NOMO-1 (cell line): ENCODE measurements at regions not wholly inside any gene's neighbourhood (a gene's known extent, or its start where the extent isn't known, plus 50 kb on each side); places are given as distances from the start of the nearest gene placed in this dataset.

Experiments used
- DNase-seq, 2 experiments: peaks; one replicate each; lab custom pipeline; 2025; ENCODE audit not compliant: unreplicated experiment in 2 of 2; lab: John Stamatoyannopoulos, UW

DNA sequence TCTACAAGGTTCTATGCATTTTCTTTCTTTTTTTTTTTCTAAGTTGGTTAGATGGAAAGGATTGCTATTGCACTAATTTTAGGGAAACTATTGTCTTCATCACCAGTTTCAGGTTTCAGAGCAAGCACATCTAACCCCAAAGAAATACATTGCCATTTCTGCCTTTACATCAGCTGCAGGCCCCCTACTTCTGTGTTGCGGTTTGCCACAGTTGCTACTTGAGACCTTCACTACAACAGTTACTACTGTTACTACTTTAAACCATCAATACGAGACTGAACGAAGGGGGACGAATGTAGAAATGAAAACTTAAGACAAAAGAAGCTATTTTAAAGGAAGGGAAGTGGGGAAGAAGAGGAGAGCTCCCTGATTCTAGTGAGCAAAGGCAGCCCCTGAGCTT lies 256.7 kb upstream of the LCORL start:
- DNase-seq, result no peak

DNA sequence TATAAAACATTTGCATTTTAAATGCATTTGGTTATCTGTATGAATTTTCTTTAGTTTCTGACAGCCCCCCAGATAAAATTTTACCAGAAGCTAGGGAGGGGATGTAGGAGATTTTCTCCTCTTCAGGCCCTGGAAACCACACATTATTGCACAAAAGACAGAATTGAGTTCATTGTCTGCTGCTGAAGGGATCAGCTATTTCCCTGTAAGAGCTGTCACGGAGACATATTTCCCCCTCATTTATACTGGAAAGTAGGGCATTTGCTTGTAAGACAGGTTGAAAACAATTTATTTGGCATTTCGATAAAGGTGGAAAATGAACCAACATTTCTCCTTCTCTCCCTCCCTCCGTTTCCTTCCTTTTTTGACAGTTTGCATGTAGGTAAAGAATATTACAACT lies 241.3 kb upstream of the LCORL start:
- no peak for DNase-seq

DNA sequence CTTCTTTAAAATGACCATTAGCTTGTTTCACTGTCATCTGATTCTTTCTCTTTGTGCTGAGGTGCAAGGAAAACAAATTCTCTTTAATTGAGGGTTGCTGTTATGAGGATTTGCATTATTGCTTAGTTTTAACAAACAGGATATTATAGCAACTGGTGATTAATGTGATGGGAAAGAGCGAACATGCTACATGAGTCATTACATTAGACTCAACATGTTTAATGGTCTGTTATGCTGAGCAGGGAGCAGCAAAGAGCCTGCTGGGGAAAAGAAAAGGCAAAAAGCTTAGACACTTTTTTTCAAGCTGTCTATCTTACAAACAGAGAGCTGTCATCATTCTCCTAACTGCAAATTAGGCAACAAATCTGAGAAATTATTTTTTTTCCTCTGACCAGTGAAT lies 230.5 kb upstream of the LCORL start:
- DNase-seq, result no peak

DNA sequence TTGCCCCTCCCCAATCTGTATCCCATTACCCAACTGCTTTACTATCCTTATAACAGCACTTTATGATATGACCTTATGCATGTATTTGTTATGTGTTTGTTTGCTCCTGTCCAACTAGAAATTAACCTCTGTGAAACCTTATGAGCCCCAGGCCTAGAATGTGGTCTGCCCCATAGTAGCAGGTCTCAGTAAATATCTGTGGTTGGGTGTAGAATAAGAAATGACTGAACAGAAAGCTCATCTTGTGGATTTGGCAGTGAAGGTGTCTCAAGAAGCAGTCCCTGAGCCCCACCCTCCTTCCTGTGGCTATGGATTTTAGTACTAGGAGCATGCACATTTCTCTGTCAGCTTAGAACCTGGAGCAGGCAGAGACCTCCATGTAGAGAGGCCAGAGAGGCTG lies 229.0 kb upstream of the LCORL start:
- DNase-seq, result no peak

DNA sequence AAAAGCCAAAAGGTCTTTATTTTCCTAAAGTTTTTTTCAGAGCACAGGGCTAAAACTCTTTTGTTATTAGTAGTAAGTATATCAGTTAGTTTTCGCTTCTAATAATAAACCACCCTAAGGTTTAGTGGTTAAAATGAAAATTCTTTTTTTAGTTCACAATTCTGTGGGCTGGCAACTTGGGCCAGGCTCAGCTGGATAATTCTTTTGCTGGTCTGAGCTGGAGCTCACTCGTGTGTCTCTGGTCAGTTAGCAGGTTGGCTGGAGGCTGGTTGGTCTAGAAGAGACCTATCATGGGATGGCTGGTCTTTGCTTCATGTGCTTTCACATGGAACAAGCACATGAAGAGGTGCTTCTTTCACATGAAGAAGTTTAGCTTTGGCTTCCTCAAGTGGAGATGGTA lies 227.1 kb upstream of the LCORL start:
- no peak for DNase-seq

DNA sequence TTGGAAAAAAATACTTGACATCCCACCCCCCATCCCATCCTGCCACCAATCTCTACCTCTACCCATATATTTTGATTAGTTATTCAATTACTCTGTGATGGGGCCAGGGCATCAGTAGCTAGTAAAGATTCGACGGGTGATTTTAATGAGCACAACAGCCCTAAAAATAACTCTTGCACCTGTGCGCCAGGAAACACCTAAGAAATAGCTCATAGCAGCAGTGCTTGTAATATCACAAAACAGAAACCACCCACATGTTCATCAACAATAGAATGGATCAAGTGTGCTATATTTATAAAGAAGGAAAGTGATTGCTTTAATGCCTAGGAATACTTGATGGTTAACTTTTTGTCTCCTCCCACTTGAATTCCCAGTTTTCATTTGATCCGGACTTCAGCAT lies 225.6 kb upstream of the LCORL start:
- DNase-seq, result no peak

DNA sequence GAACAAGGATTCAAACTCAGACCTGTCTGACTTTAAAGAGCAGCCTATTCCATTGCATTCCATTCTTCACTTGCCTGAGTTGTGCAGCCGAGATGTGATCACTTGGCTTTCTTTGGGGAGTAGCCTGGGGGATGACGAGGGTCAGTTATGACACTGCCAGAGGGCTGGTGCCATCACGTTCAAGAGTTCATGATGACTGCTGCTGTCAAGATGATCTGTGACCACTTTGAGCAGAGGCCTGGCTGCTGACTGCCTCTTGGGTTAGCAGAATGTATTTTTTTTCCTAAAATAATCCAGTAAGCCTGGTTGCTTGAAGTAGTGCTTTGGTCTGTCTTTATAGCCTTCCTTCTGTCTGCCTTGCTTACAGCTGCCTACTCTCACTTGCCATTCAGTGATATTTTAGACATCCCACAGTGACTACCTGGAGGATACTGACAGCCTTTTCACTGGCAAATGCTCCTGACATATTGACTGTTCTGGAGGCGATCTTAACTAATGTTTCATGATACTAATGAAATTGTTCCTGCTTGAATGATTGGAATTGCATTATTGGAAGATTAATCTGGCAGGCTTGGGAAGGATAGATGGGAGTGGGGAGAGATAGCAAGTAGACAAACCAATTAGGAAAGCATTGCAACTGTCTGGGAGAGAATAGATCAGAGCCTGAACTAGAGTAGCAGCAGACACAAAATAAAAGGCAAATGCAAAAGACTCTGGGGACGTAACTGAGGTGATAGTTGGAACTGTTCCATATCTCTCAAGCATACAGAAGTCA lies 221.6 kb upstream of the LCORL start:
- no peak for DNase-seq

DNA sequence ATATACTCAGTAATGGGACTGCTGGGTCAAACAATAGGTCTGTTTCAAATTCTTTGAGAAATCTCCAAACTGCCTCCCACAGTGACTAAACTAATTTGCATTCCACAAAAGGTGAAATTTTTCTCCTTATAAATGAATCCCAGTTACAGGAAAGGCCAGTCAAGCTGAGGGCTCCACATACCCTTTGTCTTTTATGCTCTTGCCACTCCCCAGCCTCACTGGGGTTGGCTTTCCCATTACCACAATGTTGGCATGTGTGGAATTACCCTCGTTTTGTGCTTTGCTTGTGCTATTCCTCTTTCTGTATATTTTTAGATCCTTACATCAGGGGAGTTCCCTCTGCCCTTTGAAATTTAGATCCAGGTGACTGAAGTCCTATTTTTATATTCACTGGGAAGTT lies 220.2 kb upstream of the LCORL start:
- no peak for DNase-seq

DNA sequence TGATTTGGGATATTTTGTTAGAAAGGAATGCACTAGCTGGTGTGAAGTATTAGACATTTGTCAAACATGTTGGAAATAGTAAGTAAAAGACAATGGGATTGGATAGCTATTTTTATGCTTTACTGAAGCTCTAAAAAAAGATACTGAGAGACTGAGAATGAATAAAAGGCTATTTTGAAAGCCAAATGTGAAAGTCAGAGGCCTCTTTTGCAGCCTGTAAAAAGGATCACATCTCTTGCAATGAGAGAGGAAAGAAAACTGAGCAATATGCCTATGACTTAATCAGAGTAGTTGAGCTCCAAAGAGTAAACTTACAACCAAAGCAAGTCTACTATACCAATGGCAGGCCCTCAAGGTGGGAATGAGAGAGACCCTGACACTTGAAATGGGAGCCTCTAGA lies 212.6 kb upstream of the LCORL start:
- DNase-seq, result no peak

DNA sequence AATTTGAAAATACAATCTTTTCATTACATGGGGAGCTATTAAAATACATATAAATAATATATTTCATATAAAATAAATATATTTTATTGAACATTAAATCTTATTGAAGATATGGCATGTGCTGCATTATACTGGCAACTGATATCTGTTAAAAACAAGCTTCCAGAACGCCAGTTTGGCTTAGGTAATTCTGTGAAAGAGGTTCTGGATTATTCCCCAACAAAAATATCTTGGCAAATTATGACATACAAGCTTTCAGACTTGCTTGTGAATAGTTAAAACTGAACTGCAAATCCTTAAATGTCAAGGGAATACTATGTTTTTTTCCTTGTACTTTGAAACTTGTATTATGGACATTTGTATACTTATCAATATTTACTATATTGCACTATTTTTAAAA lies 210.2 kb upstream of the LCORL start:
- DNase-seq, result no peak

DNA sequence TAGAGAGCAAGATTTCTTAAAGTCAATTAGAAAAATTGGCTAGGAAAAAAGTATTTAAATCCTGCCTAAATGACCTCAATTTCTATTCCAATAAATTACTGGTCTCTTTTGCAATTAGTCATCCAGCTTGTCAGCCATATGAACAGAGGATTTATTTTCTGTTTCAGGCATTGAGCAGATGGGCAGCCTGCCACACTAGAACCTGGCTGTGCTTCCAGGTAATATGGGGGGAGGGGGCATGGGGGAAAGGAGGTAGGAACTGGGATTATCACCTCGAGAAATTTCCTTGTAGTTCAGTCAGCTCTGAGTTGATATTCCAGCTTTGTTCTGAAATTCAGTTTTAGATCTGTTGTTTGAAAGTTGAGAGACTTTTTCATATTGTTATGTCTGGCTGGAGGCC lies 206.3 kb upstream of the LCORL start:
- DNase-seq, result no peak

DNA sequence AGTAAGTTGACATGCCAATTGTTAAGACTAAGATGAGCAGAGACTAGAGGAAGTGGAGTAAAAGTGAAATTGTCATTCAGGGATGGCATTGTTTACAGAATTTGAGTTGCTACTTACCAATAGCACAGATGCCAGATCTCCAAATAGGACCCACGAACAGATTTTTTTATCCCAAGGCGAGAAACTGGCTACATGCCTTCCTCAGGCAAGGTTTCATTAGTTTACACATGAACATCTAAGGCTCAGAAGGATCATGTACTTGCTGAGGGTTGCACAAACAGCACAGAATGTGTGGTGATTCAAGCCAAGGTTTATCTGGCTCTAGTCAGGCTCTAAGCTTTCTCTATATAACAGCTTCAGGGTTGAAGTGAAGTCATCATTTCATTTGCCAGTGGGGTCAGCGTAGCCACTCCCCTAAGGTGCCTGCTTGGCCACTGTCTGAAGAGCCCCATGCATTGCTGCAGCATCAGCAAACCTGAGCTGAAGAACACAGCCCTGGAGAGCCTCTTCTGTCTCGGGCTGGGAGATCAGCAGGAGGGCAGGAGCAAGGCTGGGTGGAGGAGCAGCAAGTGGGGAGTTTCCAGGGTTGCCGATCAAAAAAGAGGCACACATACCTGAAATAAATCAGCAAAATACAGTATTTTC lies 193.0 kb upstream of the LCORL start:
- no peak for DNase-seq

DNA sequence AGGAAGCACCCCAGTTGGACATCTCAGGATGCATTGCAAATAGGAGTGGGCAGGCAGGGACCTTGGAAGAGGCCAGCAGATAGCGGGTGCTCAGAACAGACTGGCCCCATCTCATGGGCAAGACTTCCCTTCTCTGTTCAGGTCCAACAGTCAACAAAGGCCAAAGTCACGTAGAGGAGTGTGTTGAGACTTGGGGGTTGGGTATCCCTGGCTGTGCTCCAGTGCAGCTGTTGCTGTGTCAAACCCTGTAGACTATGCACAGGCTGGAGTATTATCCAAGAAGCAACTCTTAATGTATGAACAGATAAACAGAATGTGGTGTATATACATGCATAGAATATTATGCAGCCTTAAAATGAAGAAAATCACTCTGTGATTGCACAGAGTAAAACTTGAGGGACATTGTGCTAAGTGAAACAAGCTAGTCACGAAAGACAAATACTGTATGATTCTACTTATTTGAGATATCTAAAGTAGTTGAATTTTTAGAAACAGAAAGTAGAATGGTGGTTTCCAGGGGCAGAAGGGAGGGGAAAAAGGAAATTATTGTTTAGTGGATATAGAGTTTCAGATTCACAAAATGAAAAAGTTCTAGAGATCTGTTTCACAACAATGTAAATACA lies 192.1 kb upstream of the LCORL start:
- DNase-seq, result no peak

DNA sequence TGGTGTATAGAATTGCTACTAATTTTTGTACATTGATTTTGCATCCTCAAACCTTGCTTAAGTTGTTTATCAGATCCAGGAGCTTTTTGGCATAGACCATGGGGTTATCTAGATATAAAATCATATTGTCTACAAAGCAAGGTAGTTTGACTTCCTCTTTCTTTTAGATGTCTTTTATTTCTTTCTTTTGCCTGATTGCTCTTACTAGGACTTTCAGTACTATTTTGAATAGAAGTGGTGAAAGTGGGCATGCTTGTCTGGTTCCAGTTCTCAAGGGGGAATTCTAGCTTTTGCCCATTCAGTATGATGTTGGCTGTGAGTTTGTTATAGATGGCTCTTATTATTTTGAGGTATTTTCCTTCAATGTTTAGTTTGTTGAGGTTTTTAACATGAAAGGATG lies 187.9 kb upstream of the LCORL start:
- no peak for DNase-seq

DNA sequence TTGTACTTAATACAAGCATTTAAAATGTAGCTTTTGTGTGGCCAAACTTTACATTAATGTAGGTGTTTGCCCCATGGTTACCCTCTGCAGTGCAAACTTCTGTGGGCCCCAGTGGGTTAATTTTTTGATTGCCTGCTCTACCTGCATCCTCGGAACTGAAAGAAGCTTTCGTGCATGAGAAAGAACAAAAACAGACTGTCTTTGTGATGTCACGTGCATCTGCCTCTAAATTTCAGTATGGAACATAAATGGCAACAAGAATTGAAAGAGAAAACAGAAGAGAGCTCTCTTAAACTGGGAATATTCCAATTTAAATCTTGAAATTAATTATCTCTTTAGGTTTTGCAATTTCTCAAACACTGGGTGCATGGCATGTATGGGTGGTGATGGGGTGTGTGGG lies 182.4 kb upstream of the LCORL start:
- DNase-seq, result no peak

DNA sequence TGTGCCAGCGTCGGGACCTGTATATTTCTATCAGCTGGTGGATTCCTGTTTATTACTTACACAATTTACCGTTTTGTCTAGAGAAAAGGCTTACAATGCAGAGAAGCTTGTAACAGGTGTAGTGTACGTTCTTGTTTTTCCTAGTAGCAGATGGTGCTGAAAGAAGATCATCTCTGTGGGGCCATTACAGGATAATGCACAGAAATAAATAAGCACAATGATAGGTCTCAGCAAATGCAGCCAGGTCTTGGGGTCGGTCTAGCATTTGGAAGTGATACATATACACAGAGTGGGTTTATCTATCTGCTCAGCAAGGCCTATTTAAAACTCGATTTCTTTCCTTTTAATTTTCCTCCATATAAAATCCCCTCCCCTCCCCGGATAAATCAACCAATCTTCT lies 180.9 kb upstream of the LCORL start:
- DNase-seq, result no peak

DNA sequence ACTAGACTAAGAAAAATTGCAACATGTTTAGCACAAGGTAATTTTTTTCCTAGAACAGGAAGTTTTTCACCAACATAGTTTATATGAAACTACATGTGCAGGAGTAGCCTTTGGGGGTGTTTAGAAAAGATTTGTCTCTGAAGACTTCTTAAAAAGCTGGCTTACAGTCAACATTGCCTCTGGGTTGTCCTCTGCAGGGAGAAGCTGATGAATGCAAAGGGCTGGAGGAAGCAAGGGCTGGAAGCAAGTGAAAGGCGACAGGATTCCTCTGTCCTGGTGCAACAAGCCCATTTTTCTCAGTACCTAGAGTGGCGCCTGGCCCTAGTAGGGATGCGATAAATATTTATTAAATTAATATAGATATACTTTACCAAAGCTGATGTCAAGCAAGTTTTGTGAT lies 180.3 kb upstream of the LCORL start:
- no peak for DNase-seq

DNA sequence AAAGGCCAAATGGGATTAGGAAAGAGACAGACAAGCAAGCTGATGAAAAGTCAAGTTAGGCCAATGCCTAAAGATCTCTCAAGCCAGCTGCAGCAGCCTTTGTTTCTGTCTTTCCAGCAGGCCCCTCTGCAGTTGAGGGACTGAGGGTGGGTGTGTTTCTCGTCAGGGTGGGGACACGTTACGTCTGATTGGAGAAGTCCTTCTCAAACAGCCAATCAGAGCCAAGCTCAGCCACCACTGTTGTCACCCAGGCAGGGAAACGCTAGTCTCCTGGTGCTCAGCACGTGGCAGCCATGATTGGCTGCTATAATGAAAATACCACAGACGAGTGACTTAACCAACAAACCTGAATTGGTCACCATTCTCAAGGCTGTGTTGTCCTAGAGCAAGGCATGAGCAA lies 177.1 kb upstream of the LCORL start:
- DNase-seq, result no peak

DNA sequence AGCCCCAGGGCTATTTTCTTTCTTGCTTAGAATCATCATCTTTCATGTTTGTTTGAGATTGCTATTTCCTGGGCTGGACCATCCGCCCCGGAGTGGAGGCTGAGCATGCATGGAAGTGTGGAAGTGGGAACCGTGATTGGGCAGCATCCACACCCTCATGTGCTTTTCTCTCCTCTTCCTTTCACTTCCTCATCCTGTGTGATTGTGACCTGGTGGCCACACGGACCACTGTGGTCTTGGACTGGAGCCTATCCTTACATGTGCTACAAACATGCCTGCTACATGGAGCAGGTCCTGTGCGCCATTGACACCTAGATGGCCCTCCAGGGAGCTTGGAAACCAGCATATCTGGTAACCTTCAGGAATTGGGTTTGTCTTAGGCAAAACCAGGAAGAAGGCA lies 175.9 kb upstream of the LCORL start:
- DNase-seq, result no peak

DNA sequence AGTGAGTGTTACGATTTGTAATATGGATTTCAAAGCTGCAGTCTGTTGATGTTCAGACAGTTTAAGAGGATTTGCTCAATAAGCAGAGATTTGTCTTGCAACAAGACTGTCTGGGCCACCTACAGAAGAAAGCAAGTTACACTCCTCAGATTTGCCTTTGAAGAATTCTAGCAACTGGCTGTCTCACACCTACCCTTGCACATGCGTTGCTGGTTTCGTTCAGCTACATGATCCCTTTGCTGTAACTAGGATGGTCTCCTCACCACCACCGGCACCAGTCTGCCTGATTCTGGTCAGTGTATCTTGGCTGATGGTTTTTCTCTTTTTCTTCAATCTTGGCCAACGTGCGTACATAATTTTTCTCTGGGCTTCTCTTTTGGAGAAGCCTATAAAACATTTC lies 172.7 kb upstream of the LCORL start:
- DNase-seq, result no peak

DNA sequence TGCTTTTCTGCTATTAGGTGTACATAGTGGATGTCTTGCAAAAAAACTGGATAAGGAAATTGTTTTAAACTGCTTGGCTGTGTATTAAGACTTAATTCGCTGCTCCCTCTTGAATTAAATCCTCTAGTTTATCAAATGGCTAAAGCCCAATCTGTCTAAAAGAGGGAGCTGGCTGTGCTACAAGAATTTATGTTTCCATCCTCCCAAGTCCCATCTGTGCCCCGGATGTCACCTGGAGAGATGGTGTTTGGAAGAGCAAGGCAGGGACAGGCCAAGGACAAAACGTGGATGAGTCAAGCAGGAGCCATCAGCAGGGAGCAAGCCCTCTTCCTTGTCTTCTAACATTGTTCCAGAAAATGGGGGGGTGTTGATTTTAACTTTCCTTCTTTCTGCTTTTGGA lies 171.3 kb upstream of the LCORL start:
- DNase-seq, result no peak

DNA sequence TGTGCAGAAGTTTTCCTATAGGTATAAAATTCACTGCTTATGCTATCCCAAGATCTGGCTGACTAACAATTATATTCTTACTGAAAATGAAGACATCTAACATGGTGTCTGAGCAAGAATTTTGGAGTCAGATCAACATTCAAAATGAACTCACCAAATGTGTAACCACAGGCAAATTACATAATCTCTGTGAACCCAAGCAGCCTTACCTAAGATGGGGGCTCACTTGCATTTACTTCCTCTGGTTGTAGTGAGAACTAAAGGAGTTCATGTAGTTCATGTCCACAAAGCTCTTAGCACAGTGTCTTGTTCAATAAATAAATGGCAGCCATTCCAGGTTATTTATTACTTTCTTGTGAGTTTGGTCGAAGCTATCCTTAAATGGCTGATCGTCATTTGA lies 163.9 kb upstream of the LCORL start:
- DNase-seq, result no peak
